HG02970 (cell line): ENCODE measurements at regions not wholly inside any gene's neighbourhood (a gene's known extent, or its start where the extent isn't known, plus 50 kb on each side); places are given as distances from the start of the nearest gene placed in this dataset.
"Not testable (repeated sequence)": the region's sequence is repeated elsewhere in the genome, so short reads cannot be mapped to it uniquely, and the experiment has no call there.

Experiments
- ATAC-seq: cut with Tn5 transposase; IDR thresholded peaks from one replicate; pipeline ENCODE4 v1.9.1; 2021; ENCODE audit warnings: mild to moderate bottlenecking, moderate library complexity, moderate number of reproducible peaks; ENCODE audit not compliant: unreplicated experiment, low FRiP score

DNA sequence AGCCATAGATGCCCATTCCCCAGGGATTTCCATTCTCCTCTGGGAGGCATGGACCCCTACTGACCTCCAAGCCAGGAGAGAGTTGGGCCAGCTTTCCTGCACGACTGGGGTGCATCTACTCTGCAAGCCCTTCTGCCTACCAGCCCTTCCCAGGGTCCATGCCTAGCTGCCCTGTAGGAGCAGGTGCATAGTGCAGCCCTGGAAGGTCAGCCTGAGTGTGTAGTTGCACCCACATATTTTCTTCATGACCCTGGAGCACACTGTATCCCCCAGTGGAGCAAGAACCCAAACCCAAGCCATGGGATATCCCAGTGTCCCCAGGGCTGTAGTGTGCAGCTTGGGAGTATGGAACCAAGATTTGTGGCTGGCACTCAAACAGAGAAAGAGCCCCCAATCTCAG lies 155.6 kb upstream of the GOLGA6L22 start:
- ATAC-seq: not testable (repeated sequence)
